ENCODE measurements at regions not wholly inside any gene's neighbourhood (a gene's known extent, or its start where the extent isn't known, plus 50 kb on each side); places are given as distances from the start of the nearest gene placed in this dataset.

DNA sequence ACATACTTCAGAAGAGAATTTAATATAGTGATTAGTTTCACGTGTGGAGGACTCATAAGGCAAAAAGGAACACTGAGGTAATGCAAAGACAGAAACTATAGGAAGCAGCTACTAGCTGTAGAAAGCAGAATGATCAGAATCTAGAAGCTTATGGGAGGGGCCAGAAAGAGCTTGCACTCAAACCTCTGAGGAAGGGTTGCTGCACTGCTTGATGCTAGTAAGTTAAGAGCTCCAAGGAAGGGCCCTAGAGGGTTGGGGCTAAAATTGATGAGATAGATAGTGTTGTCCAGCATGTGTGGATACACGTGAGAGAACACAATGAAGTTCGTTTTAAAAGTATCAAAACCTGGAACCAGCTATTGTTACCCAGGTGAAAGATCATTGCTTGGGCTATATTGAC, 311.1 kb downstream of the SLC6A15 start:
- DNase-seq (ENCODE audit: low read depth) = no peak

DNA sequence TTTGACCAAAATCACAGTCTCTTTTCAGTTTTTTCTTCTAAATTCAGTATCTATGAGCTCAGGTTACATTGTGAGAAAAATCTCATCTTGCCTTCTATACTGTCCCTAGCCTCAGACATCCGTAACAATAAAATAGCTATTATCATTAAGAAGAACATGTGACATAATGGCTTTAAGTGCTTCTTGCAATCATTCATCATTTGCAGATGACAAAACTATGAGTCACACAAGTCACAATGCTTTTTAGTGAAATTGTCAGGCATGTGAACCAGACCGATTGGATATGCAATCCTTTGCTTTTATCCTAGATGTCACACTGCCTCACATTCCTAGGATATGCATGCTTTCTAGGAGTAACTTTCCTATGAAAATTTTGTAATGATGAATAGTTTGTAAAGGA, 313.1 kb downstream of the SLC6A15 start:
- DNase-seq (ENCODE audit: low read depth) = peak; percentile 17

DNA sequence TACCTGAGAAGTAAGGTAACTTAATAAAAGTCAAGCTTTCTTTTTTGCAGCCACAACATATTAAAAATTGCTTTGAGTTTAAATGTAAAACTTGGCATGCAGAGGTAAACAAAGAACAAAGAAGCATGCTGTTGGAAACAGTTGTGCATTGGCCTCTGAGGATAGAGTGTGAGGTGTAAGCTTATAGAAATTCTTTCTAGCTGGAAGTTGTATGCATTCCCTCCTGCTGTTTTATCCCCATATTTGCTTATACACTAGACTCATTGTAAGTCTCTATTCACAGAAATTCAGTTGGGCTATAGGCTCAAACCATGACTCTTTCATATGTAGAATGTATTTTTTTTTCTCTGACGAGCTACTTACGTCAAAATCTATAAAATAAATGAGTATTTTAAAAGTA, 316.3 kb downstream of the SLC6A15 start:
- no peak for DNase-seq (ENCODE audit: low read depth)

DNA sequence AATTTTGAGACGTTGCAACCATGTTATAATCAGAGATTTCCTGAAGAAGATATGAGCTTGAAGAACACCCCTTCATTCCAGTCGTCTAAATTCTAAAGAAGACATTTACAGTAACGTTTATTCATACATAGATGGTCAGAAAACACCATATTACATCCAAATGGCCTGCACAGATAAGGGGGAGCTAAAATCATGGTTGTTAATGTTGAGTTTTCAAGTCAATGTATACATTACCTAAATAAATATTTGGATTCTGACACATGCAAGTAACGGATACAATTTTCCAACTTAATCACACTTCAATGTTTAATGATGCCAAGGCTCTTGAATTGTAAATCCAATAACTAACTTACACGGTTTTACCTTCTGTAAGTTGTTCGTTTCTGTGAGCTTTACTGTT, 318.4 kb downstream of the SLC6A15 start:
- no peak for DNase-seq (ENCODE audit: low read depth)

DNA sequence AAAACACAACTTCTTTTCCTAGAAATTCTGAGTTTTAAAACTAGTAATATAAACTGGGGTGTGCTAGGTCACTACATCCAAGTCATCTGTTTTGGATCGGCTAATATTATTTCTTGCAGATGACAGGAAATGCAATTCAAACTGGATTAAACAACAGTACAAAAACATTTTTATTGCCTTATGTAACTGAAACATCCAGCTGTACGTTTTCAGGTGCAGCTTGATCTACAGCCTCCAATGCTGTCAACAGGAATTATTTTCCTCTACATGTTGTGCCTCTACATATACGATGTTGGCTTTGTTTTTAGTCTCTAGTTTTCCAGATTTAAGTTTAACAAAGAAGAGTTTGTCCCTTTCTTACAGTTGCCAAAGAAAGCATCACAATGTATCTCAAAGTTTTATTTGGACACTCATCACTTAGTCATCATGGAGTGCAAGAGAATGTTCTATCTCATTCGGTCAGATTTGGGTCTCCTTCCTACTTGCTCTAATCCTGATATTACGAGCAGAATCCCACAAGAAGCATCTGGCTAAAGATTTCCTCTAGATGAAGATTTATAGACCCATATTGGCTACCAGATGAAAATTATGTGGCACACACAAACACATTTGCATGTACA, 326.7 kb downstream of the SLC6A15 start:
- no peak for DNase-seq (ENCODE audit: low read depth)

DNA sequence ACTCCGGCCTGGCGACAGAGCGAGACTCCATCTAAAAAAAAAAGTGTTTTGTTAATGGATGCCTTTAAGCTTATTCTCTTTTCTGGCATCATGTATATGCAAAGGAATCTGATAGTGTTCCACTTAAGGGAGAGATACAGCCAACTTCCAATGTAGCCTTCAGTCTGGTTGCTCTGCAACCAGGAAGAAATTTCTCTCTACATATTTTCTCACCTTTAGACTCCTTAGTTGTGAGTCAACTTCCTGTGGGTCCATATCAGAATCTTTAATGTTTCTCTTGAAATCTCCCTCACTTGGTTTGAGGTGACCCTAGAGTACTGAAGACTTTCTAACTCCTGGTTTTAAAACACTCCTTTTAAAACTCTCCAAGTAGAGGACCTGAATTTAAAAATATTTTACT, 340.4 kb downstream of the SLC6A15 start:
- DNase-seq (ENCODE audit: low read depth) = no peak

DNA sequence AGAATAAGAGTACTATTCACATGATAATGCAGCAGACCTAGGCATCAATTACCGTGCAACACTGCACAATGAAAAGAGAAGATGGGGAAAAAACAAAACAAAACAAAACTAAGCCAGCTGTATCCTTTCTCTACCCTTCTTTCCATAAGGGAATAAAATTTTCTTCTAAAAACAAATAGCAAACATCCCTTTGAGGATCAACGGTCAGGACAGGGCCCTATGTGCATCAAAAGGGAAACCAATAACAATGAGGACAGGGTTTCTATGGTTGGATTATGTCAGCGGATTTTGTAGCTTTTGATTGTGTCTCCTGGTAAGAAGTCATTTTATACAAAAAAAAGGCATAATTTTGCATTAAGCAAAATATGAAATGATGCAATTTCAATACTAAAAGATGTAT, 350.3 kb downstream of the SLC6A15 start:
- no peak for DNase-seq (ENCODE audit: low read depth)

DNA sequence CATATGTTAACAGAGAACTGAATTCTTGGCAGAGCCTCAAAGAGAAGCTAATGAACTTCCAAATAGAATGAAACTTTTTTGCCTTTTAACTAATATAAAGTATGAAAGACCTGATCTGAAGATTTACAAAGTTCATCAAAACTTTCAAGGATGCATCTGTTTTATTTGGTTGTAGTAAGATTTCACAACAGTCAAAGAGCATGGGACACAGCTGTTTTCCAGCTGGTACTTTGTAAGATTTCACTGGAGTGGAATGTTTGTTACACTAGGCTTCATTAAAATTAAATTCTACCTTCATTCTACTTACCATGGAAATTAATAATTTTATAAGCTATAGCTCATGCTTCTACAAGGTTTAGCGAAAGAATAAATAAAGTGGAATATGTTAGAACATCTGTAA, 351.2 kb downstream of the SLC6A15 start:
- no peak for DNase-seq (ENCODE audit: low read depth)

DNA sequence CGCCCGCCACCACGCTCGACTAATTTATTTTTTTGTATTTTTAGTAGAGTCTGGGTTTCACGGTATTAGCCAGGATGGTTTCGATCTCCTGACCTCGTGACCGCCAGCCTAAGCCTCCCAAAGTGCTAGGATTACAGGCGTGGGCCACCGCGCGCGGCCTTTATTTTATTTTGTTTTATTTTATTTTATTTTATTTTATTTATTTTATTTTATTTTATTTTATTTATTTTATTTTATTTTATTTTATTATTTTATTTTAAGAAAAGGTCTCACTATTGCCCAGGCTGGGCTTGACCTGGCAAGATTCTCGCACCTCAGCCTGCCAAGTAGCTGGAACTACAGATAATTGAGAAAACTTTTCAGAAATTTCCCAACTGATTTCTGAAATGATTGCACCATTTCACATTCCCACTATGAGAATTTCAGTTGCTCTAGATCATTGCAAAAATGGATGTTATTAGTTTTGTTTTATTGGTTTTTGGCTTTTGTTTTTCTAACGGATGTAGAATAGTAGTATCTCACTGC, 358.3 kb downstream of the SLC6A15 start:
- no peak for DNase-seq (ENCODE audit: low read depth)

DNA sequence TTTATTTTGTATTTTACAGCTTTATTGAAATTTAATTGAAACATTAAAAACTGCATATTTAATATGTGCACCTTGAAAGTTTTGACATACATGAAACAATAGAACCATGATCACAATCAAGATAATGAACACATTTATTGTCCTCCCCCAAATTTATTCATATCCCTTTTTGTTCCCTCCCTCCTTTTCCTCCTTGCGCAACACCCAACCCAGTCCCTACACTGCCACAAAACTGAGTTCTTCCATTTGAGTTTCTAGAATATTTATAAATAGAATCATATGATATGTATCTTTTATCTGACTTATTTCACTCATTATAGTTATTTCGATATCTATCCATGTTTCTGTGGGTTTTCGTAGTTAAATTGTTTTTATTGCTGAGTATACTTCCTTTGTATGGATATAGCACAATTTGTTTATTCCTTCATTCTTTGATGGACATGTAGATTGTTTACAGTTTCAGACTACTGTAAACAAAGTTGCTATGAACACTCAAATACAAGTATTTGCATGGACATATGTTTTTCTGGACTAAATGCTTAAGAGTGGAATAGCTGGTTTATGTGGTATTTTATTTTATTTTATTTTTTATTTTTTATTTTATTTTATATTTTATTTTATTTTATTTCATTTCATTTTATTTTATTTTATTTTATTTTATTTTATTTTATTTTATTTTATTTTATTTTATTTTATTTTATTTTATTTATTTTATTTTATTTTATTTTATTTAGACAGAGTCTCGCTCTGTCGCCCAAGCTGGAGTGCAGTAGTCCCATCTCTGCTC, 359.1 kb downstream of the SLC6A15 start:
- DNase-seq (ENCODE audit: low read depth) = no peak

DNA sequence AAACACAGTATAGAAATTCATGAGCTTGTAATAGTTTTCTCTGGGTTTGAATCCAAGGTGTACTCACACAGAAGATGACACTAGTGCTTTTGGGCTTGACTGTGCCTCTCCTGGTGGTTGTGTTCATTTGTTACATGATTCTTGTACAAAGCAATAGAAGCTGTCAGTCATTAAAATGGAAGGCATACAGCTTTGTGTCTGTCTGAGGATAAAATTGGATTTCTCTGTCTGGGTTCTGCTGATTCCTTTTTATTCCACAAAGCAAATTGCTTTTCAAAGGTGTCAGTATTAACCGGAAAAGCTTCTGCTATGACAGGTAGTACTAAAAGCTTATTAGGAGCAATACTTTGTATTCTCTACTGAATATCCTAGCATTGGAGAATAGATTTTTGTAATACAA, 361.2 kb downstream of the SLC6A15 start:
- DNase-seq (ENCODE audit: low read depth) = no peak

DNA sequence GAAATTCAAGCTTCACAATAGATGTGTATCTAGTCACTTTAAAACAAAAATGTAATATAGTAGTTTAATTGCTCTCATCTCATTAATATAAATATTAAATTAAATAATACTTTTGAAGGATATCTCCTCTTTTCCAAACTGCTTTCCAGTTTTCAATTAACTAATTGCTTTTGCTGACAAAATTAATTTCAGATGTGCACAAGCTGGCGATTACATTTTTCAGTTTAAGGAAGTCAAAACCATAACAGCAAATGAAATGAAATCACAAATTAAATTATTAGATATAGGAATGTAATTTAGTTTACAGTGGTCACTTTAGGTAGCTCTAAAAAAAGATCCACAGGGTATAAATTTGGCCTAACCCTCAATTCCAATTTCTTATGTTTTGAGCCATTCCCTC, 362.1 kb downstream of the SLC6A15 start:
- DNase-seq (ENCODE audit: low read depth) = no peak

DNA sequence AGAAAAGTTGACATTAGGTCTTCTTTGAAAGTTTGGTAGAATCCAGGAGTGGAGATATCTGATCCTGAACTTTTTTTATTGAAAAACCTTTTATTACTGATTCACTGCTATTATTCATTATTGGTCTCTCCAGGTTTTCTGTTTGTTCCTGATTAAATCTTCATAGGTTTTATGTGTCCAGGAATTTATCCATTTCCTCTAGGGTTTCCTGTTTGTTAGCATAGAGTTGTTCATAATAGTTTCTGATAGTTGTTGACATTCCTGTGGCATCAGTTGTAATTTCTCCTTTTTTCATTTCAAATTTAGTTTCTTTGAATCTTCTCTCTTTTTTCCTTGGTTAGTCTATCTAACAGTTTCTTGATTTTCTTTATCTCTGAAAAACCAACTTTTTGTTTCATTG, 370.3 kb downstream of the SLC6A15 start:
- DNase-seq (ENCODE audit: low read depth) = no peak

DNA sequence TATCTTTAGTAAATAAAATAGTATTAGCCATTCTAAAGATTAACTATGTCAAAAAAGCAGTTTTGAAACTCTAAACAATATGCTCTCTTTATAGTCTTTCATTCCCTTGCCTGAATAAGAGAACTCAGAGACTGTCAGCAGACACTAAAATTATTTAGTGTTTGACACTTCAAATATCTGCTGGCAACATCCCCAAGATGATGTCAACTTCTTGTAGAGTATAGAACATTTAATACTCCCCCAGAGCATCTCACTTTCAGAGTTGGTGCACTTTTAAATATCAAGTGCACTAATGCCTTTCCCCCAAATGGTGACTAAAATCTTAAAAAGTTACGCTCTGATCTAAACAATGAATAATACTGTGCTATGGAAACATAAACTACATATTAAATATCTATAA, 374.9 kb downstream of the SLC6A15 start:
- DNase-seq (ENCODE audit: low read depth) = no peak

DNA sequence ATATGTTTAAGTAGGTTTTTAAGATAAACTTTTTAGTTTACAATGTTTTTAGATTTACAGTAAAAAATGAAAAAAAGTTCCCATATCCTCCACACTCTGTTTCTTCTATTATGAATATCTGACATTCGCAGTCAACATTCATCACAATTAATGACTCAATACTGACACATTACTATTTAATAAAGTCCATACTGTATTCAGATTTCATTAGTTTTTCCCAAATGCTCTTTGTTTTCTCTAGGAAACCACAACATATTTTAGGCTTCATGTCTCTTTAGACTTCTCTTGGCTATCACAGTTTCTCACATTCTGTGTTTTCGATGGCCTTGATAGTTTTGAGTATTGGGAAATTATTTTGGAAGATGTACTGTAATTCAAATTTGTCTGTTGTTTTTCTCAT, 399.8 kb downstream of the SLC6A15 start:
- no peak for DNase-seq (ENCODE audit: low read depth)

DNA sequence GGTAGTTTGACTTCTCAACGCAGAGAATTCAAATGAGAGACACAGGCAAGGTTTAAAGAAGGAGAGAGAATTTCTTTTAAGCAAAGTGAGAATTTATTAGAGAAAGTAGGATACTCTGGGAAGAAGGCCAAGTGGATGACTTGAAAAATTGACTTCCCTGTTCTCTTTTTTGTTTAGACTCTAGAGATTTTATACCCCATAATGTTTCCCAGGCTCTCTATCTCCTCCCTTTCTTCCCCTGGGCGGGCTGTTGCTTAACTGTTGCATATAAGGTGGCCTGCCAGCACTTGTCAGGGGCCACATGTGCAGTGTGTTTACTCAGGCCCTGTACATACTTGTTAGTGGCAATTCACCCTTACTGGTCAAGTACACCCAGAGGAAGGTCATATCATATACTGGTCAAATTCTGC, 403.7 kb downstream of the SLC6A15 start:
- DNase-seq (ENCODE audit: low read depth) = no peak

DNA sequence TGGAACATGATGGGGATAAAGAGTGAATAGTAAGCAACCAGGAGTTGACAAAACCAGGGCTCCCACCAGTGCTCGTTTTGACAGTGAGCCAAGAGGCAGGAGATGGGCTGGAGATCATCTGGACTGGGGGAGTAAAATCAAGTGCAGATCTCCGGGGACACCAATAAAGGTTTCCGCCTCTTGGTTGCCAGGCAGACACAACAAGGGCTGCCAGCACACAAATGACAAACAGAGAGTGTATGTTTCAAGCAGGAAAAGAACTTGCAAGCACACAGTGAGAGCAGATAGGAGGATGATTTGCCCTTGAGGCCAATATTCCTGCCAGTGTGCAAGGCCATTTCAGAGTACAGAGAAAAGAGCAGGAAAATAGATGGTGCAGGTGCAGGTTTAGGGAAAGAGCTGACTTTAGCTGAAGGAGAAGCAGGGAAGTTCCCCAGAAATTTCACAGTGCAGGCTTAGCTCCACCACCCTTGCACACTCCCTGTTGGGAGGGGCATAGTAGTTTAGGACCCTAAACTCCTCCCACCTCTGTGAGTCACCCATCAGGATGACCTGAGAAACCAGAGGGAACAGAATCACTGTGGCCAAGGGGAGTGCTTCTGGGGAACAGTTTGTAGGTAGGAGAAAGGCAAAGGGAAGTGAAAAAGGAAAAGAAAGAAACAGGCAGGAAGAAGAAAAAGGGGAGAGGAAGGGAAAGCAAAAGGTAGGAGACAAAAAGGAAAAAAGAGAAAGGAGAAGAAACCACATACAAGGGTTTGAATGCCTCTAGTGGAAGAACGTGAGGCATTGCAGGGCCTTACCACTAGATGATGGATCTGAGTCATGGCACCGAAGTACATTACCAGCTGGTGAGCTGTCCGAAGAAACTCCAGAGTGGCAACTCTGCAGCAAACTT, 404.4 kb downstream of the SLC6A15 start:
- peak; percentile 45 for DNase-seq (ENCODE audit: low read depth)

DNA sequence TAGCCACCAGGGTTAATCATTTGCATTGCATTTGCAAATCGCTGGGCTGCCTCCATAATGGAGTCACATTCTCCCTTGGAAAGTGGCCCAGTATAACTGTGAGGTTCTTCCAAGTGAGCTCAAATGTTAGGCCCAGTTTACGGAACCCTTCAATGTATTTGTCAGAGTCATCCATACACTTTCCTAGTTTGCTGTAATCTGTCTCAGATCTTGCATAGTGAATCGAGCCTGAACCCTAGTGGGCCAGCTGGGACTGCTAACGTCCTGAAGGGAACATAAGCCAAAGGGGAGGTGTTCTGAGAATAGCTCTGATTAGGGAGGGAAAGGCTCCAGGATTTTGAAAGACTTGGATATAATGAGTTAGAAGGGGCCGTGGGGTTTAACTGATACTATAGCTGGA, 406.3 kb downstream of the SLC6A15 start:
- no peak for DNase-seq (ENCODE audit: low read depth)

DNA sequence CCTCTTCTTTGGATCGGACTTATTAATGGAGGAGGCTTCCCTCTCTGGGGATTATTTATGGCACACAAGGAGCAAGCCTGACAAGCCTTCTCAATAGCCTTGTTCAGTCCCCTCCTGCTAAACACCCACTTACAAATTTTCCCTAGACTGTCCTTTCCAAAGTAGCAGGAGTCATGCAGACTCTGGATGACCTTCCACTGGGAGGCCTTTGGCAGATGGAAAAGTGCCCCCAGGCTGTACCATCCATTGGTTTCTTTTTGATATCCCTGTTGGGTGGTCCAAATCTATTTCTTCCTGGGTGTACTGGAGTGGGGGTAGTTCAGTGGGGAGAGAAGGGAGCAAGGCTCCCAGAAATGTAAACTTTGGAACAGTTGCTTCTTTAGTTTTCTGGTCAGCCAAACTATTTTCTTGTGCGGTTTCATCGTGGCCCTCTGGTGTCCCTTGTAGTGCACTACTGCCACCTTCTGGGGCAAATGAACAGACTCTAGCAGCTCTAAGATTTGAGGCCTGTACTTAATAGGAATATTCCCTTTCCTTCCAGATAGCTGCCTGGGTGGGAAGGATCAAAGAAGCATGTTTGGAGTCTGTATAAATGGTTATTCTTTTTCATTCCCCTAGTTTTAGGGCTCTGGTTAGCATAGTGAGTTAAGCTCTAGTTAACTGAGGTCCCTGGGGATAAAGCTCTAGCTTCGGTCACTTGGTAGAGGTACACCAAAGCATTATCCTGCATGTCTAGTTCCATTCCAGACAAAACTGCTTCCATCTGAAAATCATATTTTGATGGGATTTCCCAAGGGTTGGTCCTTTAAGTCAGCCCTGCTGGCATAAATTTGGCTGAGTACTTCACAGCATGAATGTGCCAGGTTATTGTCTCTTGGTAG, 409.5 kb downstream of the SLC6A15 start:
- peak; percentile 26 for DNase-seq (ENCODE audit: low read depth)

DNA sequence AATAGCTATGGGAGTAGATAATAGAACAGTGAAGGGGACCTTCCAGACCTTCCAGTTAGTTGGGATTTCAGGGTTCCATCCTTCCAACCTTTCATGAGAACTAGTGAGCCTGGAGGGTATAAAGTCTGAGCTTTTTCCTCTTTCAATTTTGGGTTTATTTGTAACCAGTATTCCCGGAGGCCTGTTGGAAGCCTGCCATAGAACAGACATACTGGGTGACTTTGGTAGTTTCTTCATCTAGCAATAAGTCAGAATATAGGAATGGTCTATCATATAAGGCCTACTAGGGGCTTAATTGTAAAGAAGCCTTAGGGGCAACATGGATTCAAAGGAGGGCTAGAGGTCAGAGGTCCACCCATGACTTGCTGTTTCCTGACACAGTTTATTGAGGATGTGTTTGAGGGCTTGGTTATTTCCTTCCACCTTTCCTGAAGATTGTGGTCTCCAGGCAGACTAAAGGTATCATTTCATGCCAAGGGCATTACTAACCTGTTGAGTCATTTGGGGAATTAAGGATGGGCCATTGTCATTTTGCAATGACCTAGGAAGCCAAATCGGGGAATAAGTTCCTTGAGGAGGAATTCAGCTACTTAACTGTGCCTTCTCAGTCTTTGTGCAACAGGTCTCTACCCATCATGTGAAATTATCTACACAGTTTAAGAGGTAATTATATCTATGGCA, 410.3 kb downstream of the SLC6A15 start:
- DNase-seq (ENCODE audit: low read depth) = no peak

DNA sequence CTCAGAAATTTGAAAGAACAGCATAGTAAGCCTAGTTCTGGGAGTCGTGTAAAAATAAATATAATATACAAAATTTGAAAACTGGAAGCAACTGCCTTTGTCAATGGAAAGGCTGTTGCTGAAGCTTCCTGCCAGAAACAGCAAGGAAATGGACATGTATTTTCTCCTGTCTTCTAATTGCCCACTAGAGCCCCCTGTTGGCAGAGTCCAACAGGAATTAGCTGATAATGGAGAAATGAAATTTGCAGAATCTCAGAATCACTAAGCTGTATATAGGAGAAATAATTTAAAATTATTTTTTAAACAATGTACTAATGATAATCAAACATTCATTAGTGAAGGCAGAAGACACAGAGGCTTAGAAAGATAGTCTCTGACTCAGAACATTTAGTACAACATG, 414.8 kb downstream of the SLC6A15 start:
- DNase-seq (ENCODE audit: low read depth) = no peak
